T-helper 1 cell treated with Interleukin-12 subunit alpha and Interleukin-12 subunit beta and Interleukin-4 antibody, amounts not matched to agents 30 ng/mL and 1 ng/mL, for 36 hours (primary cell): ENCODE measurements at regions not wholly inside any gene's neighbourhood (a gene's known extent, or its start where the extent isn't known, plus 50 kb on each side); places are given as distances from the start of the nearest gene placed in this dataset.

Experiments used
- intact Hi-C: fragments of 100-400 bp; cut with micrococcal nuclease; formaldehyde crosslinking; loops from one replicate; pipeline ENCODE4 v1.15.1; 2024

- intact Hi-C loops: loop anchor here (1.0 kb wide), 1 partner anchor 424 kb away; no protein-coding TSS in a partner anchor
Measured at GRCh38 chr16:77660311-77660710, 62.0 kb upstream of the NUDT7 start.

GRCh38 chr16:77662246-77662645 lies 60.1 kb upstream of the NUDT7 start:
- intact Hi-C loops: no loop called here

GRCh38 chr16:77663711-77664110 lies 58.6 kb upstream of the NUDT7 start:
- intact Hi-C loops: no loop called here

- intact Hi-C loops: no loop called here
Measured at GRCh38 chr16:77666771-77667170, 55.5 kb upstream of the NUDT7 start.

DNA sequence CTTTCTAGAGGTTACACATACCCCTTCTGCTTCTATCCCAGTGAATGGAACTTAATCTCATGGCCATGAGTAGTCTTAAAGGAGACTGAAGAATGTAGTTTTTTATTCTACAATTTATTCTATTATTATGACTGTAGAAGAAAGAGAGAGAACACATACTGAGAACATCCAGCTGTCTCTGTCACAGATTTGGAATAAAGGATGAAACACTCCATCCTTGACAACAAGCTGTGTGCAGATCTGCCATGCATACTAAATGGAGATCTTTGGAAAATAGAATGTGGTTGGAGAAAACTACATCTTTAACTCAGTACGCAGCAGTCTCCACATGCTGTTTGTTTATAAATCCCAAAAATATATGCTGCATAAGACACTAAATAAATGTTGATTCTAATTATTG lies 54.1 kb upstream of the NUDT7 start:
- intact Hi-C loops: no loop called here

GRCh38 chr16:77669057-77669456 lies 53.3 kb upstream of the NUDT7 start:
- intact Hi-C loops: no loop called here
